ENCODE measurements at regions not wholly inside any gene's neighbourhood (a gene's known extent, or its start where the extent isn't known, plus 50 kb on each side); places are given as distances from the start of the nearest gene placed in this dataset.
"Not testable (repeated sequence)": the region's sequence is repeated elsewhere in the genome, so short reads cannot be mapped to it uniquely, and the experiment has no call there.

- H3K4me3 ChIP-seq (ENCODE audit: low read length) = no peak overlapping the region
- TF ChIP-seq ZNF274 (IDR thresholded peaks at IDR 0.05; ENCODE audit: low read depth, low read length) = no peak
Measured at GRCh38 chr7:68180761-68181160, 1184.1 kb downstream of the TYW1 start.

GRCh38 chr7:68183176-68183575 is 1186.5 kb downstream of the TYW1 start:
- H3K4me3 ChIP-seq (ENCODE audit: low read length) = no peak overlapping the region
- TF ChIP-seq ZNF274 (IDR thresholded peaks at IDR 0.05; ENCODE audit: low read depth, low read length) = no peak

GRCh38 chr7:68185631-68186456 is 1189.2 kb downstream of the TYW1 start:
- no peak overlapping the region for H3K4me3 ChIP-seq (ENCODE audit: low read length)
- TF ChIP-seq ZNF274 (IDR thresholded peaks at IDR 0.05; ENCODE audit: low read depth, low read length) = no peak

- H3K4me3 ChIP-seq (ENCODE audit: low read length) = no peak overlapping the region
- TF ChIP-seq ZNF274 (IDR thresholded peaks at IDR 0.05; ENCODE audit: low read depth, low read length) = no peak
Measured at GRCh38 chr7:68187532-68187931, 1190.9 kb downstream of the TYW1 start.

GRCh38 chr7:68192941-68193340 is 1196.3 kb downstream of the TYW1 start:
- no peak overlapping the region for H3K4me3 ChIP-seq (ENCODE audit: low read length)
- TF ChIP-seq ZNF274 (IDR thresholded peaks at IDR 0.05; ENCODE audit: low read depth, low read length) = no peak

GRCh38 chr7:68195642-68196041 is 1199.0 kb downstream of the TYW1 start:
- H3K4me3 ChIP-seq (ENCODE audit: low read length) = not testable (repeated sequence)

- no peak overlapping the region for H3K4me3 ChIP-seq (ENCODE audit: low read length)
- TF ChIP-seq ZNF274 (IDR thresholded peaks at IDR 0.05; ENCODE audit: low read depth, low read length) = no peak
Measured at GRCh38 chr7:68200051-68200670, 1203.5 kb downstream of the TYW1 start.

- no peak overlapping the region for H3K4me3 ChIP-seq (ENCODE audit: low read length)
- TF ChIP-seq ZNF274 (IDR thresholded peaks at IDR 0.05; ENCODE audit: low read depth, low read length) = no peak
Measured at GRCh38 chr7:68203251-68203650, 1206.6 kb downstream of the TYW1 start.

GRCh38 chr7:68205826-68206225 is 1209.2 kb downstream of the TYW1 start:
- H3K4me3 ChIP-seq (ENCODE audit: low read length) = no peak overlapping the region
- no peak for TF ChIP-seq ZNF274 (IDR thresholded peaks at IDR 0.05; ENCODE audit: low read depth, low read length)

- no peak overlapping the region for H3K4me3 ChIP-seq (ENCODE audit: low read length)
- TF ChIP-seq ZNF274 (IDR thresholded peaks at IDR 0.05; ENCODE audit: low read depth, low read length) = no peak
Measured at GRCh38 chr7:68206946-68207485, 1210.4 kb downstream of the TYW1 start.

GRCh38 chr7:68207676-68208075 is 1211.0 kb downstream of the TYW1 start:
- no peak overlapping the region for H3K4me3 ChIP-seq (ENCODE audit: low read length)
- TF ChIP-seq ZNF274 (IDR thresholded peaks at IDR 0.05; ENCODE audit: low read depth, low read length) = no peak

- TF ChIP-seq ZNF274 (IDR thresholded peaks at IDR 0.05; ENCODE audit: low read depth, low read length) = no peak
- no peak overlapping the region for H3K4me3 ChIP-seq (ENCODE audit: low read length)
Measured at GRCh38 chr7:68209486-68209885, 1212.9 kb downstream of the TYW1 start.

- no peak overlapping the region for H3K4me3 ChIP-seq (ENCODE audit: low read length)
- TF ChIP-seq ZNF274 (IDR thresholded peaks at IDR 0.05; ENCODE audit: low read depth, low read length) = no peak
Measured at GRCh38 chr7:68213838-68214237, 1217.2 kb downstream of the TYW1 start.

- TF ChIP-seq ZNF274 (IDR thresholded peaks at IDR 0.05; ENCODE audit: low read depth, low read length) = no peak
- H3K4me3 ChIP-seq (ENCODE audit: low read length) = no peak overlapping the region
Measured at GRCh38 chr7:68216051-68216450, 1219.4 kb downstream of the TYW1 start.

GRCh38 chr7:68217426-68217825 is 1220.8 kb downstream of the TYW1 start:
- TF ChIP-seq ZNF274 (IDR thresholded peaks at IDR 0.05; ENCODE audit: low read depth, low read length) = no peak
- H3K4me3 ChIP-seq (ENCODE audit: low read length) = no peak overlapping the region

Measured in GM08714 (cell line).